DND-41 (cell line): ENCODE measurements at regions not wholly inside any gene's neighbourhood (a gene's known extent, or its start where the extent isn't known, plus 50 kb on each side); places are given as distances from the start of the nearest gene placed in this dataset.

Source experiments
- CTCF ChIP-seq: IDR thresholded peaks from 2 replicates; pipeline ENCODE4 v1.5.1; 2012; ENCODE audit warnings: borderline replicate concordance, low read length, moderate library complexity, mild to moderate bottlenecking; ENCODE audit not compliant: poor library complexity, severe bottlenecking; ENCODE audit errors: extremely low read depth
- EZH2 ChIP-seq: IDR thresholded peaks from 3 replicates; pipeline ENCODE4 v1.6.1; 2012; ENCODE audit warnings: borderline replicate concordance, low read depth, mild to moderate bottlenecking, moderate library complexity, low read length, inconsistent platforms; ENCODE audit not compliant: severe bottlenecking

- TF ChIP-seq CTCF (no peak), EZH2 (no peak)
Measured at GRCh38 chr2:48120759-48121242, 193.7 kb upstream of the FOXN2 start.
